ENCODE measurements at regions not wholly inside any gene's neighbourhood (a gene's known extent, or its start where the extent isn't known, plus 50 kb on each side); places are given as distances from the start of the nearest gene placed in this dataset.
"Not testable (repeated sequence)": the region's sequence is repeated elsewhere in the genome, so short reads cannot be mapped to it uniquely, and the experiment has no call there.

DNA sequence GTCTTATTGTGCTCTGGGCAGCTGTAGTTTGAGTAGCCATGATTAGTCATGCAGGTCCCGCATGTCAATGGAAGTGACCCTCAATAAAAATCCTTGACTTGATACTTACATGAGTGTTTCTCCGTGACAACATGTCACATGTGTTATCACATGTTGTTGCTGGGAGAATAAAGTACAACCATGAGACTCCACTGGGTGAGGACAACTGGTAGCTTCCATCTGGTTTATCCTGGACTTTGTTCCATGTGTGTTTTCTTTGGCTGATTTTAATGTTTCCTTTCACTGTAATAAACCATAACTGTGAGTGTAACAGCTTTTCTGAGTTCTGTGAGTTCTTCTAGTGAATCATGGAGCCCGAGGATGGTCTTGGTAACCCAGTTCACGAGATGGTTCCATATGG, 63.1 kb upstream of the NDN start:
- DNase-seq (ENCODE audit: low spot score) (no peak), FAIRE-seq (no peak)

DNA sequence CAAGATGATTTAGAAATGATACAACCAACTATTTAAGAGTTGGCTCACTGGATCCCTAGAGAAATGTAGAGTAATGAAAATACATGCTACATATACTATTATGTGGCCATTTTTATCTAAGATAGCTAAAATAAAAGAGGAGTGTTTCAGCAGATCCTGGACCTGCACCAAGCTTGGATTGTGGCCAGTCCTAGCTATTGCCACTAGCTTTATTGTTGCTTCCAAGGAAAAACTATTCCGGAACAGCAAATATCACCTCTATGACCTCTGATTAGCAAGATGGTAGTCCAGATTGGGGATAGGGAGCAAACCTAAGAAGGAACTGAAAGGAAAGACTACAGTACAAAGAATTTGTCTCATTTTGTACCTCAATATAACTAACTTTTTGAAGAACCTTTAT, 63.7 kb upstream of the NDN start:
- DNase-seq (ENCODE audit: low spot score), result no peak
- FAIRE-seq, result no peak

DNA sequence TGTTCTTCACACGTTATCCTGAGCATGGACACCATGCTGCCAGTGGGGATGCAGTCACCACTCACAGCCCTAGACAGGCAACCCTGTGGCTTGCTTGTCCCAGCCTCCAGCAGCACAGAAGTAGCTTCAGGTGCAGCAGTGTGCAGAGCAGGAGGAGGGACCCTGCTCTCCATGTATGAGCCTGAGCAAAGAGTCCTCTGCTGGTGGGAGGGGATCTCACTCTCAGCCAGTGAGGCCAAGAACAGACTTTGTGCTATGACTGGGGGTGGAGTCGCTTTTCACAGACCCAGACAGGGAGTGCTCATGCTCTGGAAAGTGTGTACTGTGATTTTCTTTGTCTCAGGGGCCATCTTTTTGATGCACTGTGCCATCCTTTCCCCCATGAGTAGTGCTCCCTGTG, 66.1 kb upstream of the NDN start:
- DNase-seq (ENCODE audit: low spot score) (no peak), FAIRE-seq (no peak)

DNA sequence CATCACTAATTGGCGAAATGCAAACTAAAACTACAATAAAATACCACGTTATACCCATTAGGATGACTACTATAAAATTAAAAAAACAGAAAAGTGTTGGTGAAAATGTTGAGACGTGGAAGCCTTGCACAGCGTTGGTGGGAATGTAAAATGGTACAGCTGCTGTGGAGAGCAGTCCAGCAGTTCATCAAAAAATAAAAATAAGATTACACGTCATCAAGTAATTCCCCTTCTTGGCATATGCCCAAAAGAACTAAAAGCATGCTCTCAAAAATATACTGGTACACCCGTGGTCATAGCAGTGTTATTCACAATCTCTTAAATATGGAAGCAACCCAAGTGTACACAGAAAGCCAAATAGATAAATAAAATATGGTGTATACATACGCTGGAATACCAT, 71.8 kb upstream of the NDN start:
- DNase-seq (ENCODE audit: low spot score) (no peak), FAIRE-seq (no peak)

DNA sequence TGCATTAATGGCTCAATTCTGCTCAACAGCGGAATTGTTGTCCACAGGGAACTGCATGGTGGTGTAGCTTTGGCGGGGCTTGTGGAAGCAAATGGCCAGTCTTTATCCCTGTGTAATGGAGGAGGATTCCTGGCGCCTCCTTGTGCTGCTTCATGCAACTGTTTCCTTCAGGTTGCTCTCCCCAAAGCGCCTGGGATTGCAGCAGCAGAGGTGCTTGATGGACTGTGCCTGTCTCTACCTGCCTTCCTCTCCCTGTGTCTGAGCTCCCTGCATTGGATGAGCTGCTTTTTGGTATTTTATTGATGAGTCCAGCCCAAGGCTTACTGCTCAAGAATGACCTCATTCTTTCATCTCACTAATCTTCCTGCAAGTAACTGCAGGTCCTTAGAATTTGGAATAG, 72.9 kb upstream of the NDN start:
- FAIRE-seq, result no peak

DNA sequence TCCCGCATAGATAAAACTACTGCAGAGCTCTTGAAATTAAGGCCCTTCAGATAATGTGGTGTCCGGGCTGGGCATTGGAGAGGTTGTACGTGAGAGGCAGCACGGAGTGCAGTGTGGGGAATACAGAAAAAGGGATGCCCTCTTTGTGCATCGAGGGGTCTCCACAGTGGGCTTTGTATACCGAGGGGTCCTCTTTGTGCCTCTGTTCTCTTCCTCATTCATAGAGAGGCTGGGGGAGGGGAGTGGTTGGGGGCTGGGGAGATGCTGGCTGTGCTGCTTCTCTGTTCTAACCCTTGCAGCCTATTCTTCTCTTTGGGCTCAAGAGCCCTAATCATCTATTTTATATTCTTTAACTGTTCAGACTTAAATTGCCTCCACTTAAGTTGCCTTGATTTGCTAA, 74.3 kb upstream of the NDN start:
- DNase-seq (ENCODE audit: low spot score), result no peak
- FAIRE-seq, result no peak

More for the DNA sequence above, 72.9 kb upstream of the NDN start:
- no peak for DNase-seq (ENCODE audit: low spot score)

DNA sequence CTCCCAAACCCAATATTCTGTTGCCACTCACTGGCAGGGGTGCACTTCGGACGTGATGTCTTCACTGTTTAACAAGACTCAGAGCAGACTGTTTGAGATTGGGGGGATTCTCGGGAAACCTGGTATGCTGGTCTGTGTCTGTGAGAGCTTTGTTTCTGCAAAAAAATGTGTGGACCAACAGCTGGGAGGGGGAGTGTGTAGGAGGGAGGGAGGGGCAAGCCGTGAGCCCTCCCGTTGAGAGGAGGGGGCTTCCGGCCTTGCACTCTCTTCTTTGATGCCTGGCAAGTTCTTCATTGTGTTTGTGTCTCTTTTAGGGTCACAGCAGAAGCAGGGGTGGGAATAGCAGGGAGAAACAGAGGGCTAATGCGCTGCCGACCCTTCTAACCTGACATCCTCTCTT, 74.9 kb upstream of the NDN start:
- FAIRE-seq (no peak), DNase-seq (ENCODE audit: low spot score) (no peak)

DNA sequence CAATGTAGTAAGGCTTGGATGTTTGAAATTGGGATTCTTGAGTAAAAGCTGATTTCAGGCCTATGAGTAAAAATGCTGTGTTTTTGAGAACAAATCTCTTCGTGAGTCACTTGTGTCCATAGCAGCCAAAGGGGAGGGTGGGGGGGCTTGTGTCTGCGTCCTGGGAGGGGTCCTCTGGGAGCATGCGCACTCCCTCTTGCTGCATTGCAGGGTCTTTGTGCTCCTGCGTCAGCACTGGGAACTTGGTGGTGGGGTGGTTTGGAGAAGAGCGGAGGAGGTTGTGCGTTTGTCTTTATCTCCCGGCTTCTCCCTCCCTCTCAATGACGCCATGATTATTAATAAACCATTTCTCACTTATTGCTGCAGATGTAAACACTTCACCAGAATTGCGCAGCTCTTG, 75.9 kb upstream of the NDN start:
- DNase-seq (ENCODE audit: low spot score) (no peak), FAIRE-seq (no peak)

DNA sequence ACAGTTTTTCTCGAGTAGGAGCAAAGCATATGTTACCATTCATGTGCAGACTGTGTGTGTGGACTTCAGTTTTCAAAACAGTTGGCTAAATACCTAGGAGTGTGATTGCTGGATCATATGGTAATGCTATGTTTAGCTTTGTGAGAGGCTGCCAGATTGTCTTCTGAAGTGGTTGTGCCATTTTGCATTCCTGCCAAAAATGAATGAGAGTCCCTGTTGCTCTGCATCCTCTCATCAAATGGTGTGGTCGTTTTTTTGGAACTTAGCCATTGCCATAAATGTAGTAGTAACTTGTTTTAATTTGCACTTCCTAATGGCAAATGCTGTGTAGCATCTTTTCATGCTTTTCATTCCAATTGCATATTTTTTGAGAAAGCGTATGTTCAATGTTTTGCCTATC, 77.2 kb upstream of the NDN start:
- FAIRE-seq, result no peak
- DNase-seq (ENCODE audit: low spot score), result no peak

DNA sequence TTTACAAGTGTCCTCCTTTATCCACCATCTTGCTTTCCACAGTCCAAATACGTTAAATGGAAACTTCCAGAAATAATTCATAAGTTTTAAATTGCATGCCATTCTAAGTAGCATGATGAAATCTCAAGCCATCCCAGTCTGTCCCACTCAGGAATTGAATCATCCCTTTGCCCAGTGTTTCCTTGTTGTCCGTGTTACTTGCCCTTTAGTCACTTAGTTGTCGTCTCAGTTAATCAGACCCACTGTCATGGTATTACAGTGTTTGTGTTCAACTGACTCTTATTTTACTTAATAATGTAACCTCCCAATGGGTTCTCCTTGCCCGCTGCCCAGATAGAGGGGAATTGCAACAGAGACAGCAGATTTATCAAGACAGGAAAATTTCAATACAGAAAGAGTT, 77.6 kb upstream of the NDN start:
- no peak for FAIRE-seq

DNA sequence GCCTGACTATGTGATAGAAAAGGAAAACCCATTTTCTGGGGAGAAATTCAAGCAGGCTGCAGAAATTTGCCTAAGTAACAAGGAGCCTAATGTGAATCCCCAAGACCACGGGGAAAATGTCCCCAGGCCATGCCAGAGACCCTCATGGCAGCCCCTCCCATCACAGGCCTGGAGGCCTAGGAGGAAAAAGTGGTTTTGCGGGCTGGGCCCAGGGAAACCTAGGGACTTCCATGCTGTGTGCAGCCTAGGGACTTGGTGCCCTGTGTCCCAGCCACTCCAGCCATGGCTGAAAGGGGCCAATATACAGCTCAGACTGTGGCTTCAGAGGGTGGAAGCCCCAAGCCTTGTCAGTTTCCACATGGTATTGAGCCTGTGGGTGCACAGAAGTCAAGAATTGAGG, 79.7 kb upstream of the NDN start:
- not testable (repeated sequence) for FAIRE-seq; DNase-seq (ENCODE audit: low spot score)

More for the DNA sequence above, 77.6 kb upstream of the NDN start:
- no peak for DNase-seq (ENCODE audit: low spot score)

DNA sequence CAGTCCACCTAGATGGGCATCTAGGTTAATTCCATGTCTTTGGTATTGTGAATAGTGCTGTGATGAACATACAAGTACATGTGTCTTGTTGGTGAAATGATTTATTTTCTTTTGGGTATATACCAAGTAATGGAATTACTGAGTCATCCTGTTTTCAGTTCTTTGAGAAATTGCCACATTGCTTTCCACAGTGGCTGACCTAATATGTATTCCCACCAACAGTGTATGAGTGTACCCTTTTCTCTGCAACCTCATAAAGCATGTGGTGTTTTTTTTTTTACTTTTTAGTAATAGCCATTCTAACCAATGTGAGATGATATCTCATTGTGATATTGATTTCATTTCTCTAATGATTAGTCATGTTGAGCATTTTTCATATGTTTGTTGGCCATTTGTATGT, 86.0 kb upstream of the NDN start:
- FAIRE-seq (no peak), DNase-seq (ENCODE audit: low spot score) (no peak)

DNA sequence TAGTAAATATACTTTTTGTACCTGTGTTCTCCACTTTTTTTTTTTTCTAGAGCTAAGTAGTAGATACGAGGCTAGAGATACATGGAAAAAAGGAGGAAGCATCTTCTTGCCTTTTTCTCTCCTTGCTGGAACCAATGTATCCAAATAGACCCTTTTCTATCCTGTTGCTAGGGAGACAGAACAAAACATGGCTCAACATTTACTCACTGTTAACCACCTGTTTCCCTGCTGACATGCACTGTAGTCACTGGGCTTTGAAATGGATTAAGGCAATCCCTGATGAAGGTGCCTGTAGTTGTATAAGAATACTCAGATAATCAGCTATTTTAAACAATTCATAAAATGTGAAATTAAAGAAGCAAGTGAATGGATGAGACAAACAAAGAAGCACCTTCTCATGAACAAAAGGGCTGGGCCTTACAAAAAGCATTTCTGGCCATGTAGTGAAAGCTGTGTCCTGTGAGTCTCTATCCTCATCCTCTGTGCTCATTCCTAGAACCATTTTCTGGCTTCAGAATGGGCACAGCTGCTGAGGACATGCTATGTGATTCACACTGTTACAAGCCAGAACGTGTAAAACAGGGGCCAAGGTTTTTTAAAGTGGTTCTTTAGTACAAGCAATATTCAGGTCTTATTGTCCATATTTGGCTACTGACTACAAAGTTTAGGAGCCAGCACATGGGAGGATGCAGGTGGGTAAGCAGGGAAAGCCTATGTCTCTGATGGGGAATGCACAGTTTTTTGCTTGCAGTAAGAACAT, 100.4 kb upstream of the NDN start:
- DNase-seq (ENCODE audit: low spot score) (no peak), FAIRE-seq (no peak)

DNA sequence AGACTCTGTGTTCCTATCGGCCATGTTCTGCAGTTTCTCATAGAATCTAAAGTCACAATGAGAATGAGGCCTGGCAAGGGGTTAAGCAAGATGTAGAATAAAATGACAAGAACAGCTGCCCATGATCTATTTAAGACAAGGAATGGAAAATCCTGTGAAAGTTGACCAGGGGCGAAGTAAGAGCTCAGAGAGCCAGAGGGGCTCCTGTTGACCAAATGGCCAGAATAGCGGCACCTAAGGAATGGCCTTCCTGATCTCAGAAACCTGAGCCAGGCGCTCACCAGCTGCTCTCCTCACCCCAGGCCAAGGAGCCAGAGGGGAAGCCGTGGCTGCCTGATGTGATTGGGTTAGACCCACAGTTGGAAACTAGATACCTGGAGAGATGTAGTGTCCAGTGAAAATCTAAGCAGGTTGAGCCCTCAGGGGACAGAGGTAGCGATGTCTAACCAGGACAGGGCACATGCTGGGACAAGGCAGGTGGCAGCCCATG, 106.1 kb upstream of the NDN start:
- DNase-seq (ENCODE audit: low spot score), result no peak
- FAIRE-seq, result no peak

DNA sequence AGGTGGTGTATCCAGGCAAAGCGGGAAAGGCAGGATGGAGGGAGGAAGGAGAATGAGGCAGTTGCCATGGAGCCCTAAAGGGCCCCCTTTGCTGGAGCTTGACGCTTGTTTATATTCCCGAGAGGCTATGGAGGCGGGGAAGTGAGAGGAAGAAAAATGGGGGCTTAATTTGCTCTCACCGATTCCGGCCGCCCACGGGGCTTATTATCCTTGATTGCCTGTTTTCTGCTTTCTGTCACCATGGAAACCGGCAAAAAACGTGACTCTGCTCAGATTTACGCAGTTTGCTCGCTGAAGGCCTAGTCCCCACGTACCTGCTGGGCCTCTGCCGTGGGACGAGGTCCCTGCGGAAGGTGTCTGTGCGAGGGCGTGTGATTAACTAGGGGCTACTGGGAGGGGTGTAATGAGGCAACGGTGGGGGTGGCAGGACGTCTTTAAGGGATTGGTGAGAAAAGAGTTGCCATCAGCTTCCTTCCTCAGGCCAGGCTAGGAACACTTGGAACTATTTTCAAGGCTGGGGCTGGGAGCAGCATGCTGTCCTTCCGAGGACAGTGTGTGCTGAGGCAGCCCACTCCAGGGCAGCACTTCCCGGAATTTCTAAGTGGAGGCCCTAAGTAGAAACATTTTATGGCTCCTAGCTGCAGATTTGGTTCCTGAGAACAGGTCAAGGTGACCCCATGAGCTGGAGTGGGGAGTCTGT, 110.8 kb upstream of the NDN start:
- DNase-seq (ENCODE audit: low spot score) (no peak), FAIRE-seq (no peak)

DNA sequence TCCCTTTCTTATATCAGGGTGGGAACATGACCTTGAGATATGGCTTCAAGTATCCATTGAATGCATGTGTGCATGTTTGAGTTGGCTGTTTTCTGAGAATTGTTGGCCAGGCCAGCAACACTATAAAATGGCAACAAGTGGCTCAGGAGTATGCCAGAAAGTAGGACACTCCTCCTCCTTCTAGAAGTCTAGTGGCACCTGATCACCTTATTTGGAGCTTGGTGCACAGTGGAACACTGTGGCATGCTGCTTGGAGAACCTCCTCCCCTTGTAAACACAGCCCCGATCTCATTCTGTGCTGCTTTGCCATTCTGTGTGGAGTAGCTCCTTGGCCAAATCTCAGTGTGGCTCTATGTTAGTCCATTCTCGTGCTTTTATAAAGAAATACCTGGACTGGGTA, 114.8 kb upstream of the NDN start:
- DNase-seq (ENCODE audit: low spot score), result no peak
- FAIRE-seq, result no peak

DNA sequence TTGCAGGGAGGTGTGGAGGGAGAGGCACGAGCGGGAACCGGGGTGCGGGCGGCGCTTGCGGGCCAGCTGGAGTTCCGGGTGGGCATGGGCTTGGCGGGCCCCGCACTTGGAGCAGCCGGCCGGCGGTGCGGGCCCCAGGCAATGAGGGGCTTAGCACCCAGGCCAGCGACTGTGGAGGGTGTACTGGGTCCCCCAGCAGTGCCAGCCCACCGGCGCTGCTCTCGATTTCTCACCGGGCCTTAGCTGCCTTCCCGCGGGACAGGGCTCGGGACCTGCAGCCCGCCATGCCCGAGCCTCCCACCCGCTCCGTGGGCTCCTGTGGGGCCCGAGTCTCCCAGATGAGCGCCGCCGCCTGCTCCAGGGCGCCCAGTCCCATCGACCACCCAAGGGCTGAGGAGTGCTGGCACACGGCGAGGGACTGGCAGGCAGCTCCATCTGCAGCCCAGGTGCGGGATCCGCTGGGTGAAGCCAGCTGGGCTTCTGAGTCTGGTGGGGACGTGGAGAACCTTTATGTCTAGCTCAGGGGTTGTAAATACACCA, 115.9 kb upstream of the NDN start:
- not testable (repeated sequence) for DNase-seq (ENCODE audit: low spot score); FAIRE-seq

DNA sequence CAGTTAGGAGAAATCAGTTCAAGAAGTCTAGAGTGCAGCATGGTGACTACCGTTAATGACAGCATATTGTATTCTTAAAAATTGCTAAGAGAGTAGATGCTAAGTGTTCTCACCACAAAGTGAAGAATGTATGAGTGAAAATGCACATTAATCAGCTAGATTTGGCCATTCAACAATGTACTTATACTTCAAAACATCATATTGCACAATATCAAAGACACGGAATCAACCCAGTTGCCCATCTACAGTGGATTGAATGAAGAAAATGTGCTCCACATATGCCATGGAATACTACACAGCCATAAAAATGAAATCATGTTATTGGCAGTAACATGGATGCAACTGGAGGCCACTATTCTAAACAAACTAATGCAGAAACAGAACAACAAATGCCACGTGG, 119.9 kb upstream of the NDN start:
- DNase-seq (ENCODE audit: low spot score) (no peak), FAIRE-seq (no peak)

DNA sequence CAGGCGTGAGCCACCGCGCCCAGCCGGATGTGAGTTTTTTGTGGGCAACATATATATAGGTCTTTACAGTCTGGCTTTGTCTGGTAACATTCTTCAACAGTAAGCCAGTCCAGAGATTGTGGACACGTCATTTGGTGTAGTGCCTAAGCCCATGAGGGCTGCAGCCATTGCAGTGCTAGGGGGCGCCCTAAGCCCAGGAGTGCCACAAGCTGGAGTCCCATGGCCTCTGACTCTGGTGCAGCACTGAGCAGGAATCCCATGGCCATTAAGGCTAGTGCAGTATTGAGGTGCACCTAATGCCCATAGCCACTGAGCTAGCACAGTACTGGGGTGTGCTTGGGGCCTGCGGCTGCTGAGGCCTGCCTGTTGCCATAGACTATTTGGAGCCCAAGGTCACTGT, 136.4 kb upstream of the NDN start:
- no peak for FAIRE-seq
- DNase-seq (ENCODE audit: low spot score), result no peak

DNA sequence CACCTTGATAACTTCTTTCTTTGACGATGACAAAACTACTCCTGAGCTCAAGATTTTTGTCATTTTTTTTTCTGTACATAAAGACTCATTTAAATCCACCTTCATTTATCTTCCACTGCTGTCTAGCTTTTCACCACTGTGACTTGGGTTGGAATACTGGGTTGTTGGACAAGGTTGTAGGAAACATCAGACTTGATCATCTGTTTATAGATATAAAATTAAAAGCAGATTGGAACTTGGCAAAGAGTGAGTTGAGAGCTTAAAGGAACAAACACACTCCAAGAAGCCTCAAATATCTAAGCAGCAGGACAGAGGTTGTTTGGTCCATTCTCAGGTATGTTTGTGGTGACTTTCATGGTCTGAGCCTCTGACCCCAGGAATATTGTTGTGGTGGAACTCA, 141.7 kb upstream of the NDN start:
- FAIRE-seq, result no peak
- DNase-seq (ENCODE audit: low spot score), result no peak

DNA sequence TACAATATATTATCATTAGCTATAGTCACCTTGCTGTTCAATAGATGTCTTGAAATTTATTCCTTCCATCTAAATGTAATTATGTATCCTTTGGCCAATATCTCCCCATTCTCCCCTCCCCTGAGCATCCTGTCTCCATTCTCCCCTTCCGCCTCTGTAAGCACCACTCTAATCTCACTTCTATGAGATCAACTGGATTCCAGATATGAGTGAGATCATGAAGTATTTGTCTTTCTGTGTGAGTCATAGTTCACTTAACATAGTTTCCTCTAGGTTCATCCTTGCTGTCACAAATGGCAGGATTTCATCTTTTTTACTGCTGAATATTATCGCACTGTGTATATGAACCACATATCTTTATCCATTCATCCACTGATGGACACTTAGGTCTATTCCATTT, 148.8 kb upstream of the NDN start:
- DNase-seq (ENCODE audit: low spot score) (no peak), FAIRE-seq (no peak)

DNA sequence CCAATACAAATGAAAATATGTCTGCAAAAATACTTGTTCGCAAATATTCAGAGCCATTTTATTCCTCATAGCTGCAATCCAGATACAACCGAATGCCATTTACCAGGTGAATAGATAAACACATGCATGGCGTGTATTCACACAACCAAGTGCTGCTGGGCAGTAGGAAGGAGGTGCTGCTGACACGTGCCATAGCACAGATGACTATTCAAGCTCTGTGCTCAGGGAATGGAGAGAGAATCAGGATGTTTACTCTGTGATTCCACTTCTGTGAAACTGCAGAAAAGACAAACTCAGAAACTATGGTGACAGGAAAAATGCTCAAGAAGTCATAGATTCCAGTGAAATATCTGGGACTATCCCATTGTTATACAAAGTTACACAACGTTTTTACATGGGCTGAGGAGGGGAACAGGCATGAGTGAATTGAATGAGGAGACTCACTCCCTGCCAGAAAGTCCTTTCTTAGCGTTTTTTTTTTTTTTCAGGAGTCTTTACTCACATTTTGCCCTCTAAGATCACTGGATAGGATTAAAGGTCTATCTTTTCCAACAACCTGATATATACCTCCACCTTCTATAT, 152.9 kb upstream of the NDN start:
- FAIRE-seq, result no peak
- no peak for DNase-seq (ENCODE audit: low spot score)
